GM23338 (cell line): ENCODE measurements at regions not wholly inside any gene's neighbourhood (a gene's known extent, or its start where the extent isn't known, plus 50 kb on each side); places are given as distances from the start of the nearest gene placed in this dataset.

Experiments used
- TF ChIP-seq, protein P1 (sequence below), 2 experiments: fragments of 200-600 bp in 1 of 2; sonication (generic) in 1 of 2; conservative IDR thresholded peaks; 2 replicates each; pipeline versions ENCODE4 v1.5.1 to v1.6.1; 2016 to 2017; ENCODE audit warnings: antibody characterized with exemption in 2 of 2, low read depth in 2 of 2, mild to moderate bottlenecking in 2 of 2, moderate library complexity in 1 of 2
- TF ChIP-seq, protein P2 (sequence below): IDR thresholded peaks from one replicate; pipeline ENCODE4 v1.6.1; 2018; ENCODE audit warnings: antibody characterized with exemption; ENCODE audit not compliant: unreplicated experiment

DNA sequence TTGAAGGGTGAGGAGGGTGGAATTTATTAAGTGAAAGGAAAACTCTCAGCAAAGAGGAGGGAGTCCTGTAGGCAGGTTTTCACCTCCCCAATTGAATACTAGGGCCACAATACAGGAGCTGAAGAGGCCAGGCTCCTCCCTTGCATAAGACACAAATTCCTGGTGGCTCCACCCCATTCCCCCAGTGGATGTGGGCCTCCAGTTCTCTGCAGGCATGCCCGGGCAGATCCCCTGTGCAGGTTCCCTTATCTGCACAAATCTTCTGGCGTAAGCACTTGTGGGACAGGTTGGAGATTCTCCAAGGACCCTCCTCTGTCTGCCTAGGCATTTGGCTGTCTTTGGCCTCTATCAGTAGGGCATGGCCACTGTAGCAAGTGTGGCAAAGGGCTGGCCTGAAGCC, 847.1 kb upstream of the MBL2 start:
- TF ChIP-seq, protein P1, sequence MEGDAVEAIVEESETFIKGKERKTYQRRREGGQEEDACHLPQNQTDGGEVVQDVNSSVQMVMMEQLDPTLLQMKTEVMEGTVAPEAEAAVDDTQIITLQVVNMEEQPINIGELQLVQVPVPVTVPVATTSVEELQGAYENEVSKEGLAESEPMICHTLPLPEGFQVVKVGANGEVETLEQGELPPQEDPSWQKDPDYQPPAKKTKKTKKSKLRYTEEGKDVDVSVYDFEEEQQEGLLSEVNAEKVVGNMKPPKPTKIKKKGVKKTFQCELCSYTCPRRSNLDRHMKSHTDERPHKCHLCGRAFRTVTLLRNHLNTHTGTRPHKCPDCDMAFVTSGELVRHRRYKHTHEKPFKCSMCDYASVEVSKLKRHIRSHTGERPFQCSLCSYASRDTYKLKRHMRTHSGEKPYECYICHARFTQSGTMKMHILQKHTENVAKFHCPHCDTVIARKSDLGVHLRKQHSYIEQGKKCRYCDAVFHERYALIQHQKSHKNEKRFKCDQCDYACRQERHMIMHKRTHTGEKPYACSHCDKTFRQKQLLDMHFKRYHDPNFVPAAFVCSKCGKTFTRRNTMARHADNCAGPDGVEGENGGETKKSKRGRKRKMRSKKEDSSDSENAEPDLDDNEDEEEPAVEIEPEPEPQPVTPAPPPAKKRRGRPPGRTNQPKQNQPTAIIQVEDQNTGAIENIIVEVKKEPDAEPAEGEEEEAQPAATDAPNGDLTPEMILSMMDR (conservative IDR thresholded peaks at IDR 0.05; ENCODE audit: low read depth in 2 of 2): no peak
- TF ChIP-seq, protein P2, sequence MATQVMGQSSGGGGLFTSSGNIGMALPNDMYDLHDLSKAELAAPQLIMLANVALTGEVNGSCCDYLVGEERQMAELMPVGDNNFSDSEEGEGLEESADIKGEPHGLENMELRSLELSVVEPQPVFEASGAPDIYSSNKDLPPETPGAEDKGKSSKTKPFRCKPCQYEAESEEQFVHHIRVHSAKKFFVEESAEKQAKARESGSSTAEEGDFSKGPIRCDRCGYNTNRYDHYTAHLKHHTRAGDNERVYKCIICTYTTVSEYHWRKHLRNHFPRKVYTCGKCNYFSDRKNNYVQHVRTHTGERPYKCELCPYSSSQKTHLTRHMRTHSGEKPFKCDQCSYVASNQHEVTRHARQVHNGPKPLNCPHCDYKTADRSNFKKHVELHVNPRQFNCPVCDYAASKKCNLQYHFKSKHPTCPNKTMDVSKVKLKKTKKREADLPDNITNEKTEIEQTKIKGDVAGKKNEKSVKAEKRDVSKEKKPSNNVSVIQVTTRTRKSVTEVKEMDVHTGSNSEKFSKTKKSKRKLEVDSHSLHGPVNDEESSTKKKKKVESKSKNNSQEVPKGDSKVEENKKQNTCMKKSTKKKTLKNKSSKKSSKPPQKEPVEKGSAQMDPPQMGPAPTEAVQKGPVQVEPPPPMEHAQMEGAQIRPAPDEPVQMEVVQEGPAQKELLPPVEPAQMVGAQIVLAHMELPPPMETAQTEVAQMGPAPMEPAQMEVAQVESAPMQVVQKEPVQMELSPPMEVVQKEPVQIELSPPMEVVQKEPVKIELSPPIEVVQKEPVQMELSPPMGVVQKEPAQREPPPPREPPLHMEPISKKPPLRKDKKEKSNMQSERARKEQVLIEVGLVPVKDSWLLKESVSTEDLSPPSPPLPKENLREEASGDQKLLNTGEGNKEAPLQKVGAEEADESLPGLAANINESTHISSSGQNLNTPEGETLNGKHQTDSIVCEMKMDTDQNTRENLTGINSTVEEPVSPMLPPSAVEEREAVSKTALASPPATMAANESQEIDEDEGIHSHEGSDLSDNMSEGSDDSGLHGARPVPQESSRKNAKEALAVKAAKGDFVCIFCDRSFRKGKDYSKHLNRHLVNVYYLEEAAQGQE: no peak
